GM13976 (cell line): ENCODE measurements at regions not wholly inside any gene's neighbourhood (a gene's known extent, or its start where the extent isn't known, plus 50 kb on each side); places are given as distances from the start of the nearest gene placed in this dataset.

Experiments used
- DNase-seq: peaks from one replicate; pipeline ENCODE4 v3.0.0; 2012; ENCODE audit warnings: low spot score
- in situ Hi-C: fragments of 300-500 bp; cut with MboI; formaldehyde crosslinking; loops from one replicate; pipeline ENCODE4 v1.12.0; 2022; ENCODE audit warnings: low sequenced_read_pairs, mixed read lengths, inconsistent platforms; ENCODE audit not compliant: unreplicated experiment
- TF ChIP-seq, protein P1 (sequence below): IDR thresholded peaks from 2 replicates; pipeline ENCODE4 v1.5.1; 2012; ENCODE audit warnings: borderline replicate concordance, mild to moderate bottlenecking; ENCODE audit not compliant: insufficient read depth; ENCODE audit errors: extremely low read depth, missing control alignments, control extremely low read depth

DNA sequence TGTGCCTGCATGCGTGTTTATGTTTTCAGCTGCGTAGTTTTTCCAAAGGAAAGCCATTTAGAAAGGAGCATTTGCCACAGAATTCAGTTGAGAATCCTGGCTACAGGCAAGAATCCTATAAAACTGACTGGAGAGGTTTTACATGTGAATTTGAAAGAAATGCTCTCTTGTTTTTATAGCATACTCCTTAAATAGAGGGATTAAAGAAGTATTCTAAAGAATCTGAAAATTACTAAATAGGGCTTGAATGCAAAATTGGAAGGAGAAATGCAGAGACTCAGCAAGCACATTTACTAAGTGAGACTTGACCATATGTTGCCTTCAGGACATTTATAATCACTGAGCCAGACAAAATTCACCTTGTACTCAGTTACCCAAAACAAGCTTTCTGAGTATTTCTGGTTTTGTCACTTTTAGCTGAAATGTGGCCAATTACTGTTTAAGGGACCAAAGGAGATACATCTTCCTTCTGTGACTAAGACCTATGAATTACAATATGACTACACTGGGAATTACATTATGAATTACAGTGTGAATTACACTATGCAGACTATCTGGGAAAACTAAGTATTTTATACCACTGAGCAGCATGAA is 107.4 kb upstream of the ASCC3 start:
- no peak for DNase-seq
- in situ Hi-C loops = no loop called here
- TF ChIP-seq, protein P1, sequence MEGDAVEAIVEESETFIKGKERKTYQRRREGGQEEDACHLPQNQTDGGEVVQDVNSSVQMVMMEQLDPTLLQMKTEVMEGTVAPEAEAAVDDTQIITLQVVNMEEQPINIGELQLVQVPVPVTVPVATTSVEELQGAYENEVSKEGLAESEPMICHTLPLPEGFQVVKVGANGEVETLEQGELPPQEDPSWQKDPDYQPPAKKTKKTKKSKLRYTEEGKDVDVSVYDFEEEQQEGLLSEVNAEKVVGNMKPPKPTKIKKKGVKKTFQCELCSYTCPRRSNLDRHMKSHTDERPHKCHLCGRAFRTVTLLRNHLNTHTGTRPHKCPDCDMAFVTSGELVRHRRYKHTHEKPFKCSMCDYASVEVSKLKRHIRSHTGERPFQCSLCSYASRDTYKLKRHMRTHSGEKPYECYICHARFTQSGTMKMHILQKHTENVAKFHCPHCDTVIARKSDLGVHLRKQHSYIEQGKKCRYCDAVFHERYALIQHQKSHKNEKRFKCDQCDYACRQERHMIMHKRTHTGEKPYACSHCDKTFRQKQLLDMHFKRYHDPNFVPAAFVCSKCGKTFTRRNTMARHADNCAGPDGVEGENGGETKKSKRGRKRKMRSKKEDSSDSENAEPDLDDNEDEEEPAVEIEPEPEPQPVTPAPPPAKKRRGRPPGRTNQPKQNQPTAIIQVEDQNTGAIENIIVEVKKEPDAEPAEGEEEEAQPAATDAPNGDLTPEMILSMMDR = no peak

DNA sequence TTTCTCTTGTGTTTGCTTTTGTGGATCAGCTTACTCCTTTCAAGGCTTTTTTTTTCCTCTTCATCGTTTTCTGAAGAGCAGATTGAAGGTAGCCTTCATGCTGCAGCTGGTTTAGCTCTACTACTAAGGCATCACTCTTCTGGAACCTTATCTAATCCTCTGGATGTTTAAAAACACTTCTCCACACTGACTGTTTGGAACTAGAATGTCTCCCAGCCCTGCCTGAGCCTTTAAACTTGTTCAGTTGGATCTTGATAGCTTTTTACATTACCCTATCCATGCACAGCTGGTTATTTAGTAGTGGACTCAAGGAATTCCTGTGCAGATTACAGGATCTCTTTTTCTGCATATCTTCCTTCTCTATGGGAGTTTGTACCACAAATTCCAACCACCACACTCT is 108.9 kb upstream of the ASCC3 start:
- DNase-seq = no peak
- in situ Hi-C loops = no loop called here
- TF ChIP-seq, protein P1 = no peak

DNA sequence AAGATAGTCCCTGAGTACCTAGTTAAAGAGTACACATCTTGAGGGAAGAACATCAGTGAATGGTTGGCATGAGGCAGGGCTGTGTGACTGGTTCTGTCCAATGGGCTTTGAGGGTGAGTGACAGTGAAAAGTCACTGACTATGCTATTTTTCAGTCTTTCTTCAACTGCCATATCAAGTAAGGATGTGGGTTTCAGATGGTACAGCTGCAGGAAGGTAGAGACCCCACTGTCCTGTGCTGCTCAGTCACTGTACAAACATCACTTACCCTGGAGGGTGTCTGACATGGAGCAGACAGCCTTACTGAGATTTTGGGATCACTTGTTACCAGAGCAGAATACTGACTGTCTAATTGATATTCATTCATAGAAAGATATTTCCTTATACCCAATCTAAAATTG is 115.3 kb upstream of the ASCC3 start:
- TF ChIP-seq, protein P1 = no peak
- no peak for DNase-seq
- in situ Hi-C loops = no loop called here

DNA sequence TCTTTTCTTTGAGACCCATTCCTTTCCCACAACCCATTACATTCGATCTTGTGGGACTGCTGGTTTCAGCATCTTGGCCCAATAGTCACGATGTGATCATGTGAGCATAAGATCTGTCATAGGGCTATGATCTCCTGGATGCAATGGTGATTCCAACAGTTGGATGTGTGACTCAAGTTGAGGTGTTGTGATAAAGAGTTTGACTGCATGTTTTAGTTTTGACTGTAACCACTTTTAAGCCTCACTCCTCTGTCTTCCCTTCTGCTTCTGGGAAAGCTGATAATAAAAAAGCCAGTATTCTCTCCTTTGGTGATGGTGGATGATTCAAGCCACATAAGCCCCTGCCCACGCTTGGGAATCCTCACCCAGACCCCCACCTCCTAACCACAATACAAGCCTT is 117.0 kb upstream of the ASCC3 start:
- DNase-seq = no peak
- TF ChIP-seq, protein P1 = no peak
- in situ Hi-C loops = no loop called here

DNA sequence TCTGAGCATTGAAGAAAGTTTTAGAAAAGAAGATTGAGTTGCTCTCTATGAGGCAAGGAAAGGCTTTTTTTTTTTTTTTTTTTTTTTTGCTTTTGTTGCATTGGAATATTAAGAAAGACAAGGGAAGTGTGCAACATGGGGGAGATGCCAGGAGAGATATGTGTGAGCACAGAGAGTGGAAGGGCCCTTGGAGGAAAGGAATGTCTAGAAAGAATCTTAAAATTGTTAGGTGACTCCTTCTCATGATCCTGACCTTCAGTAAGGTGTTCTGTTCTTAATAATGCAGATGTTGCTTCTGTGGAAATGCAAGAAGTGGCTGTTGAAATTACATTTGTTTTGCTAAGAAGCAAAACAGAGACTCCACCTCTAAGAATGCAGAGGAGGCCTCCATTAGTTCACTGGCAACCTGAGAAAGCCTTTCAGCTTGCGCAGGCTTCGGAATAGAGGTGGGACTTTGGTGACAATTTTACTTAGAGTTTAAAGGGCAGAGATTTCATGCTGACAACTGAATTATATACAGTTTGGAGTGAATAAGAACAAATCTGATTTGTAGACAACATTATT is 118.0 kb upstream of the ASCC3 start:
- no peak for DNase-seq
- TF ChIP-seq, protein P1 = no peak
- in situ Hi-C loops = no loop called here

DNA sequence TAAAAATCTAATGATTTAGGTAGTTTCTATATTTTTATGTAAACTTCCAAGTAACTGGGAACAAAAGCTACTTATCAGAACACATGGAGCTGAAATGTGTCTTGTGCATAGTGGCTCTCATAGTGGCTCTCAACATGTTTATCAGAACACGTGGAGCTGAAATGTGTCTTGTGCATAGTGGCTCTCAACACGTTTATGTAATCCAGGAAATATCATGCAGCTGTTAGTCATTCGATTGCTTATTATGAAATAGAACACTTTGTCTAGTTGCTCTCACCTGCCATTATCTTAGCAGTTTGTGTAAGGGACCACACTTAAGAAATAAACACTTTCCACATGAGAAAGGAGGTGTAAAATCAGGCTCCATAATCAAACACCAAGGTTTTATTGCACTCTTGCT is 119.2 kb upstream of the ASCC3 start:
- TF ChIP-seq, protein P1 = no peak
- DNase-seq = no peak
- in situ Hi-C loops = no loop called here
